Stimulated activated CD8-positive, alpha-beta memory T cell treated with anti-CD3 and anti-CD28 coated beads, Interleukin-2, amount 100 ng/mL, for 1 hour (primary cell): ENCODE measurements at regions not wholly inside any gene's neighbourhood (a gene's known extent, or its start where the extent isn't known, plus 50 kb on each side); places are given as distances from the start of the nearest gene placed in this dataset.
A peak's percentile ranks its signal among the peaks of the same experiment; 100 is the strongest.

ENCODE experiments used
- DNase-seq, 2 donors: peaks; one replicate each; pipeline ENCODE4 v3.0.0-alpha.2; 2020; ENCODE audit warnings: low read depth in 2 of 2

GRCh38 chr12:92535961-92536360 is 166.8 kb upstream of the PLEKHG7 start:
- no peak for DNase-seq

GRCh38 chr12:92533280-92533890 is 169.4 kb upstream of the PLEKHG7 start:
- no peak for DNase-seq

DNA sequence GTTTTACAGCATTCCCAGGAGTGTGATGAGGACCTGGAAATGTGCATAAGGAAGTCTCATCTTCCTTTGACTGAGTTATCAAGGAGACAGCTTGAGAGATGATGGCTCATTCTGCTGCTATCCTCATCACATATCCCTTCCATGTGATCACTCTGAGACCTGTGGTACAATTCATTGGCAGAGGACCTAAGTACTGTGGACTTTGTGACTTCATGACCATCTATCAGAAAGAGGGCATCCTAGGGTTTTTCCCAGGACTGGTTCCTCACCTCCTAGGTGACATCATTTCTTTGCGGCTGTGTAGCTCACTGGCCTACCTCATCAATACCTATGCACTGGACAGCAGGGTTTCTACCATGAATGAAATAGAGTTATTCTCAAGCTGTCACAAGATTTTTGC is 172.1 kb upstream of the PLEKHG7 start:
- no peak for DNase-seq

- no peak for DNase-seq
Observed at GRCh38 chr12:92529944-92530343, 172.8 kb upstream of the PLEKHG7 start.

- DNase-seq: no peak
Observed at GRCh38 chr12:92528586-92528985, 174.2 kb upstream of the PLEKHG7 start.

DNA sequence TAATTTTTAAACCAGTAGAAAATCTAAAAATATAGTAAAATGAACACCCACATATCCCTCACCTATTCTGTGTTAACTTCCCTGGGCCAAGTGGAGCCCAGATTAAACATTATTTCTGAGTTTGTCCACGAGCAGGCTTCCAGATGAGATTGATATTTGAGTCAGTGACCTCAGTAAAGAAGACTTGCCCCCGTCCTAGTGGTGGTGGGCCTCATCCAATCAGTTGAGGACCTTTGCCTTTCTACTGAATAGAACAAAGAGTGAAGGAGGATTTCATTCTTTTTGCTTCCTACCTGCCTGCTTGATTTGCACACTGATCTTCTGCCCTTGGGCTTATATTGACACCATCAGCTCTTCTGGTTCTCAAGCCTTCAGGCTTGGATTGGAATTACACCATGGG is 174.7 kb upstream of the PLEKHG7 start:
- DNase-seq: no peak

DNA sequence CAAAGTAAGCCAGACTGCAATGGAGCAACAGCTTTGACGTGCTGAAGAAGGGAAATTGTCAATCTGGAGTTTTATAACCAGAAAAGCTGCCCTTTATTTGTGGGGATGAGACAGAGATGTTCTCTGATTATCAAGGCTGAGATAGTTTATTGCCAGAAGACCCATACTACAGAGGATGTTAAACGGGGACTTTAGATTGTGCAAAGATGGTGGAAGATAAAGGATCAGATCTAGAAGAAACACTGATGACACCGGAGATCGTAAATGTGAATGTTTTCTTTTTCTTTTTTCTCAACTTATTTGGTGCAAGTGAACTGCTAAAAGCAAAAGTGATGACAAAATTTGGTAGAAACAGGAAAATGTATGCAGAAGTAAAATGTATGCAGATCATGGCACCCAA is 178.3 kb upstream of the PLEKHG7 start:
- DNase-seq: no peak

DNA sequence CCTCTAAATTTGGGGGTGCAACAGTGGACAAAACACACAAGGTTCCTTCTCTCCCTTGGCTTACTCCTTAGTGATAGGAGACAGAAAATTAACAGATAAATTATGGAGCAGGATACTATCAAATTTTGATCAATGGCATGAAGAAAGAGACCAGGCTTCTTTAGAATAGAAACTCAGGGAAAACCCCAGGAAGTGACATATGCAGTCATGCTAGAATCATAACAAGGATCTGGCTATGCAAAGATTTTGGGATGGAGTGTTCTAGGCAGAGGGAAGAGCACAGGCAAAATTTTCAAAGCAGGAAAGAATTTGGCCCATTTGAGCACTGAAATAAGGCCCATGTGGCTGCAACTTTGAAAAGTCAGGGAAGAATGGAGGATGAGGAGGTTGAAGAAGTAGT is 182.3 kb upstream of the PLEKHG7 start:
- DNase-seq: no peak

DNA sequence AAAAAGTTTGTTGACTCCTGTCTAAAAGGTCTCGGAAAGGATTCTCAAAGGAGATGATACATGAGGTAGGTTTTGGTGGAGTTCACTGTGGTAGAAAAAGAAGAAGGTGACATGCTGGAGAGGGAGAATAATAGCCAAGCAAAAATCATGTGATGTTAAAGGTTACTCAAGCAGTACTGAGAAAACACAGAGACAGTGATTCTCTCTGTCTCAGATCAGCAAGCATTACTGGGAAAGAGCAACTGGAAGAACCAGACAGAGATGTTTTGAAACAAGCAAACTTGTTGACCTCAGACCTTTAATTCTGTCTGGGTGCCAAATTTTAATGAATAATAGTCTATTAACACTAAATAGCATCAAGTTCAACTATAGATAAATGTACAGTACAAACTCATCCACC is 183.5 kb upstream of the PLEKHG7 start:
- no peak for DNase-seq

DNA sequence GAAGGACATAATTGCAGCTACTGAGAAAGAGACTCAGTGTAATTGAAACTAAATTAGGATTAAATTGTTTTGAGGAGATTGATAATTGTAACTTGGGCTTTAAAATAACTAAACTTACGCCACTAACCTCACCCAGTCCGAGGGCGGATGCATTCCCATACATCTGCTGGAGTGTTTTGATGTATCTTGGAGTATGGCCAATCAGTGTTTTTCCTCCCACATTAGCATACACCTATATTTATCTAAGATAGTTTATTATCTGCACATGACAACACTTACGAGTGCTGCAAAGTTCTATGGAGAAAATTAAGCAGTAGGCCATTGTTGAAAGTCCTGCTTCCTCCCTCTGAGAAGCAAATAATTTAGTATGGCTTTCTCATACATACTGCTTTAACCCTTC is 184.7 kb upstream of the PLEKHG7 start:
- no peak for DNase-seq

GRCh38 chr12:92516277-92516600 is 186.6 kb upstream of the PLEKHG7 start:
- DNase-seq: no peak

DNA sequence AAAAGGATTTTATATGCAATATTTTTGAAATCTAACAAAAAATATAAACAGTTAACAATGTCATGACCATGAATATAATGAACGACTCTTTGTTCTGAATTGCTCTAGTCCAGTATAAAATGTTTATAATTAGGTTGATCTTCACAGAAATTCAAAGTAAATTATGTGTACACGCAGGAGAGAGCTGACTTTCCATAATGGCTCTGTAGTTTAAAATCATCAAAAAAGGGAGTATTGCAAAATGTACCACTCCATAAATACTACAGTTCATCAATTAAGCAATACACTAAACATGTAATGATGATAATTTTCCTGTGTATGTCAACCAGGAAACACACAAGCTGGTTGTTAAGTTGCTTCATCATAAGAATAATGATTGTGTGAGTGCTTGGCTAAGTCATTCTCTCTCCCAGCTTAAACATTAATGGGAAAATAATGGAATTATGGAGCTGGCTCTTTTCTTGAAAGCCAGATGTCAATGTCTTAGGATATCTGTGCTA is 189.5 kb upstream of the PLEKHG7 start:
- no peak for DNase-seq

GRCh38 chr12:92511786-92512185 is 191.0 kb upstream of the PLEKHG7 start:
- DNase-seq: no peak

GRCh38 chr12:92509156-92509738 is 193.5 kb upstream of the PLEKHG7 start:
- DNase-seq: no peak

GRCh38 chr12:92506891-92507290 is 195.9 kb upstream of the PLEKHG7 start:
- no peak for DNase-seq

DNA sequence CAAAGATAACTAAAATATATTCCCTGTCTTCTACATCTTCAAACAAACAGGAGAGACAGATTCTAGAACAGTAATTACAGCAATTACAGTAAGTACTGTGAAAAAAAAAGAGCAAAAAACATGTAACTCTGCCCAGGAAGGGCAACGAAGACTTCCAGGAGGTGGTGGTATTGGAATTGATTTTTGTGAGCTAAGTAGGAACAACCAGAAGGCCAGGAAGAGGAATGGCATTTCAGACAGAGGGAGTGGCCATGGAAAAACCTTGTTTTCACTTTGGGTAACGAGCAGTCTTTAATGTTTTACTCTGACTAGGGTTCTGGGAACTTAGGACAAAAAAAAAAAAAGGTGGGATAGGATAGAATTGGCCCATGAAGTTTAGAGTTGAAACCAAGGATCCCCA is 196.3 kb upstream of the PLEKHG7 start:
- DNase-seq: no peak

- DNase-seq: peak in 1 of 2 donors; percentile 11
Observed at GRCh38 chr12:92505254-92506231, 197.2 kb upstream of the PLEKHG7 start.

GRCh38 chr12:92504594-92504981 is 198.2 kb upstream of the PLEKHG7 start:
- DNase-seq: no peak

GRCh38 chr12:92503971-92504593 is 198.7 kb upstream of the PLEKHG7 start:
- no peak for DNase-seq

DNA sequence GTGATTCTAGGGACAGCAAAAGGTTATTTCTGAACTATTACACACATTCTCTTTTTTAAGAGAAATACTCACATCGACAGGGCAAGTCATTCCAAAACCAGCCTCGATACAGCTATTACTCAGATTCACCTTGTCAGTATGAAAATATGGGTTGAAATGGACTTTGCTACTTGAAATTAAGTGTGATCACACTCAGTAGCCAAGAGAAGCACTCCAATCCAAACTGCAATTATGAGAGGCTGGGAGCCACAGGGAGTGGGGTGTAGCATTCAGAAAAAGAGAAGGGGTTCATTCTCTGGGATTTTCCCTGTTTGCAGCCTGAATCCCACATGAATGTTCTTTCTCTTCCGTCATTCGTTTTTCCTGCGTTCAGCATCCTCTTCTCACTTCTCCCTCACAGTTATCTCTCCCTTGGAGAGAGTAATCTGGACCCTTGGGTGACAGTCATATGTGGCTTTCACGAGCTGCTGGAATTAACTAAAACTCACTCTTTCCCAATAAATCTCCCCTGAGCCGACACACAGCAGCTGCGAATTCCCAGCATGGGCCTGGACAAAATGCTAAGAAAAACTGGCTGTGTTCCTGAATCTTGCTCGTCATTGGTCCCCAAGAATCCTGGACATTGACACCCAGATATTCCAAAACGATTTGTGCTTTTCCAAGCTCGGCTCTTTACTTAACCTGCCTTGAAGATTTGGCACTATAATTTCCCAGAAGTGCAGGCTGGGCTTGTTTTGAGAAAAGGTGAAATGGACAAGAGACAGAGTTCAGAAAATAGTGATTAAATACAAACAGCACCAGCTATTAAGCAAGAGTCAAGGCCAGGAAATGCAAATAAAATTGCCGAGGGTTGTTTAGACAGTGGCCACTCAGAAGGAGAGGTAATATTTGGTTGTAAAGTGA is 199.5 kb upstream of the PLEKHG7 start:
- no peak for DNase-seq

GRCh38 chr12:92502417-92503028 is 200.3 kb upstream of the PLEKHG7 start:
- no peak for DNase-seq
